IMR-90 (cell line): ENCODE measurements at regions not wholly inside any gene's neighbourhood (a gene's known extent, or its start where the extent isn't known, plus 50 kb on each side); places are given as distances from the start of the nearest gene placed in this dataset.
A peak's percentile ranks its signal among the peaks of the same experiment; 100 is the strongest.

Source experiments
- ATAC-seq: fragments of 200-7000 bp; cut with Tn5 transposase; 2 replicates; pipeline ENCODE4 v1.9.1; 2020; ENCODE audit warnings: low read depth, mild to moderate bottlenecking, moderate library complexity
- BruUV-seq: library from RNA; stranded (reverse); fragments of 400-500 nt; replicated peaks from 2 replicates; lab custom pipeline; 2021; lab: Mats Ljungman, UMichigan
- CTCF ChIA-PET: fragments of 300-600 bp; formaldehyde crosslinking; extraction: SDS; loops from one replicate; lab custom pipeline; 2021; ENCODE audit warnings: antibody characterized with exemption; lab: Yijun Ruan, JAX
- POLR2A ChIA-PET: fragments of 300-600 bp; sonication (Branson Sonifier 250); formaldehyde crosslinking; loops from one replicate; lab custom pipeline; 2022; ENCODE audit warnings: antibody characterized with exemption; ENCODE audit not compliant: unreplicated experiment; lab: Charles Lee
- DNase-seq: peaks from one replicate; pipeline ENCODE4 v3.0.0; 2013
- H2AFZ ChIP-seq: replicated peaks from 2 replicates; pipeline ENCODE3; 2013; ENCODE audit warnings: low read length, mild to moderate bottlenecking; ENCODE audit not compliant: poor library complexity
- H2AK5ac ChIP-seq: 2 replicates; pipeline ENCODE4 v1.6.1; 2013; ENCODE audit warnings: low read depth, low read length, inconsistent platforms
- H2AK9ac ChIP-seq: replicated peaks from 2 replicates; pipeline ENCODE3; 2013; ENCODE audit warnings: mild to moderate bottlenecking, low read depth, low read length, moderate library complexity; ENCODE audit not compliant: poor library complexity
- H2BK120ac ChIP-seq: 2 replicates; pipeline ENCODE4 v1.6.1; 2013; ENCODE audit warnings: low read depth, low read length, inconsistent platforms
- H2BK15ac ChIP-seq: 3 replicates; pipeline ENCODE4 v1.6.1; 2013; ENCODE audit warnings: low read depth, low read length, inconsistent platforms
- H2BK20ac ChIP-seq: 2 replicates; pipeline ENCODE4 v1.6.1; 2013; ENCODE audit warnings: low read depth, mild to moderate bottlenecking, inconsistent platforms, low read length, moderate library complexity
- H2BK5ac ChIP-seq: 2 replicates; pipeline ENCODE4 v1.6.1; 2013; ENCODE audit warnings: mild to moderate bottlenecking, low read depth, low read length, inconsistent platforms; ENCODE audit not compliant: poor library complexity, severe bottlenecking
- H3K14ac ChIP-seq: replicated peaks from 2 replicates; pipeline ENCODE4 v1.6.1; 2013; ENCODE audit warnings: low read depth, low read length, inconsistent platforms
- H3K18ac ChIP-seq: 2 replicates; pipeline ENCODE4 v1.6.1; 2013; ENCODE audit warnings: low read depth, low read length, control low read depth
- H3K23ac ChIP-seq: 2 replicates; pipeline ENCODE4 v1.6.1; 2013; ENCODE audit warnings: low read depth, low read length, inconsistent platforms
- H3K27ac ChIP-seq: 2 replicates; pipeline ENCODE4 v1.5.1; 2013; ENCODE audit warnings: mild to moderate bottlenecking, control low read depth, low read length; ENCODE audit not compliant: insufficient read depth
- H3K27me3 ChIP-seq: 2 replicates; pipeline ENCODE4 v1.6.1; 2013; ENCODE audit warnings: low read length; ENCODE audit not compliant: control insufficient read depth, insufficient read depth
- H3K36me3 ChIP-seq: 2 replicates; pipeline ENCODE4 v1.6.1; 2013; ENCODE audit warnings: low read length, mixed read lengths; ENCODE audit not compliant: control insufficient read depth, insufficient read depth
- H3K4ac ChIP-seq: 2 replicates; pipeline ENCODE4 v1.6.1; 2013; ENCODE audit warnings: low read depth, low read length, inconsistent platforms
- H3K4me1 ChIP-seq: 2 replicates; pipeline ENCODE4 v1.6.1; 2013; ENCODE audit warnings: low read length, mixed read lengths; ENCODE audit not compliant: control insufficient read depth, insufficient read depth
- H3K4me2 ChIP-seq: 2 replicates; pipeline ENCODE4 v1.6.1; 2013; ENCODE audit warnings: low read depth, mild to moderate bottlenecking, control low read depth, low read length, moderate library complexity
- H3K4me3 ChIP-seq: 2 replicates; pipeline ENCODE4 v1.5.1; 2013; ENCODE audit warnings: low read depth, mild to moderate bottlenecking, control low read depth, low read length, moderate library complexity; ENCODE audit not compliant: insufficient read depth
- H3K56ac ChIP-seq: 2 replicates; pipeline ENCODE4 v1.6.1; 2013; ENCODE audit warnings: low read length, inconsistent platforms; ENCODE audit not compliant: insufficient read depth; ENCODE audit errors: extremely low read depth
- H3K79me1 ChIP-seq, 2 experiments: 2 replicates each; pipeline ENCODE4 v1.6.1; 2013; ENCODE audit warnings: low read length in 2 of 2, inconsistent platforms in 1 of 2, low read depth in 1 of 2
- H3K9ac ChIP-seq: 2 replicates; pipeline ENCODE4 v1.6.1; 2013; ENCODE audit warnings: low read depth, low read length, control low read depth
- H3K9me1 ChIP-seq: 2 replicates; pipeline ENCODE4 v1.6.1; 2013; ENCODE audit warnings: low read length, inconsistent platforms; ENCODE audit not compliant: insufficient read depth
- H3K9me3 ChIP-seq: 2 replicates; pipeline ENCODE4 v1.6.1; 2013; ENCODE audit warnings: low read length; ENCODE audit not compliant: control insufficient read depth, insufficient read depth
- H4K20me1 ChIP-seq: 2 replicates; pipeline ENCODE4 v1.6.1; 2013; ENCODE audit warnings: low read length, inconsistent platforms; ENCODE audit not compliant: insufficient read depth
- H4K5ac ChIP-seq: 2 replicates; pipeline ENCODE4 v1.6.1; 2013; ENCODE audit warnings: mild to moderate bottlenecking, low read depth, low read length, control low read depth
- H4K8ac ChIP-seq, 2 experiments: 2 replicates each; pipeline ENCODE4 v1.6.1; 2013; ENCODE audit warnings: low read depth in 2 of 2, low read length in 2 of 2, control low read depth in 1 of 2, inconsistent platforms in 1 of 2
- H4K91ac ChIP-seq: 2 replicates; pipeline ENCODE4 v1.6.1; 2013; ENCODE audit warnings: low read depth, low read length, inconsistent platforms; ENCODE audit not compliant: insufficient read depth
- BHLHE40 ChIP-seq: fragments of 150-350 bp; IDR thresholded peaks from 2 replicates; pipeline ENCODE4 v1.6.1; 2016; ENCODE audit warnings: mild to moderate bottlenecking, low read depth, low read length
- CEBPB ChIP-seq: IDR thresholded peaks from 2 replicates; pipeline ENCODE4 v1.6.1; 2012; ENCODE audit warnings: low read depth, low read length, improper control_type of control experiment
- CHD1 ChIP-seq: IDR thresholded peaks from 2 replicates; pipeline ENCODE4 v1.6.1; 2012; ENCODE audit warnings: low read depth, low read length, improper control_type of control experiment
- CTCF ChIP-seq: conservative IDR thresholded peaks from 2 replicates; pipeline ENCODE4 v1.5.1; 2012; ENCODE audit warnings: mild to moderate bottlenecking, low read depth, low read length, improper control_type of control experiment
- ELK1 ChIP-seq: fragments of 150-350 bp; IDR thresholded peaks from 2 replicates; pipeline ENCODE4 v1.6.1; 2016; ENCODE audit warnings: low read depth, mild to moderate bottlenecking, low read length, moderate library complexity, borderline replicate concordance
- FOS ChIP-seq: fragments of 150-350 bp; IDR thresholded peaks from 2 replicates; pipeline ENCODE4 v1.6.1; 2016; ENCODE audit warnings: low read depth, low read length
- MAFK ChIP-seq: IDR thresholded peaks from 2 replicates; pipeline ENCODE4 v1.6.1; 2012; ENCODE audit warnings: low read depth, low read length, improper control_type of control experiment
- MAZ ChIP-seq: IDR thresholded peaks from 2 replicates; pipeline ENCODE4 v1.6.1; 2012; ENCODE audit warnings: low read depth, mild to moderate bottlenecking, low read length, improper control_type of control experiment, moderate library complexity, borderline replicate concordance
- MXI1 ChIP-seq: IDR thresholded peaks from 2 replicates; pipeline ENCODE4 v1.6.1; 2012; ENCODE audit warnings: low read depth, mild to moderate bottlenecking, low read length, moderate library complexity, borderline replicate concordance
- NFE2L2 ChIP-seq: fragments of 150-350 bp; IDR thresholded peaks from 2 replicates; pipeline ENCODE4 v1.6.1; 2016; ENCODE audit warnings: low read depth, mild to moderate bottlenecking, low read length
- POLR2A ChIP-seq: IDR thresholded peaks from 2 replicates; pipeline ENCODE4 v1.6.1; 2012; ENCODE audit warnings: mild to moderate bottlenecking, low read depth, low read length
- RAD21 ChIP-seq: IDR thresholded peaks from 2 replicates; pipeline ENCODE4 v1.6.1; 2012; ENCODE audit warnings: low read length, improper control_type of control experiment
- RCOR1 ChIP-seq: IDR thresholded peaks from 2 replicates; pipeline ENCODE4 v1.6.1; 2012; ENCODE audit warnings: mild to moderate bottlenecking, low read length, improper control_type of control experiment; ENCODE audit not compliant: insufficient replicate concordance
- RFX5 ChIP-seq: IDR thresholded peaks from 2 replicates; pipeline ENCODE4 v1.8.0; 2012; ENCODE audit warnings: low read depth, mild to moderate bottlenecking, low read length, moderate library complexity
- SMC3 ChIP-seq: fragments of 150-350 bp; IDR thresholded peaks from 2 replicates; pipeline ENCODE4 v1.6.1; 2016; ENCODE audit warnings: low read depth, mild to moderate bottlenecking, antibody characterized with exemption, low read length, moderate library complexity
- USF2 ChIP-seq: fragments of 150-350 bp; IDR thresholded peaks from 2 replicates; pipeline ENCODE4 v1.6.1; 2017; ENCODE audit warnings: mild to moderate bottlenecking, antibody characterized with exemption, low read length, low read depth
- WGBS, 2 experiments: methylation state at CpG; one replicate each; pipeline versions ENCODE4 v1.1.5 to v1.1.7; 2013; ENCODE audit warnings: missing lambda C conversion rate in 2 of 2; ENCODE audit not compliant: insufficient read length in 1 of 2; ENCODE audit errors: extremely low coverage in 2 of 2; 5-methylcytosine and 5-hydroxymethylcytosine counted together
- dilution Hi-C: fragments of 300-500 bp; cut with HindIII; formaldehyde crosslinking; loops from one replicate; pipeline ENCODE4 v1.14.3; 2018; ENCODE audit warnings: low sequenced_read_pairs; ENCODE audit not compliant: unreplicated experiment
- in situ Hi-C: fragments of 300-500 bp; cut with MboI; formaldehyde crosslinking; loops from 3 replicates; pipeline ENCODE4 v1.14.3; 2019; ENCODE audit warnings: low sequenced_read_pairs, inconsistent platforms, mixed read lengths
- intact Hi-C: fragments of 100-400 bp; cut with micrococcal nuclease; formaldehyde crosslinking; loops from 2 replicates; pipeline ENCODE4 v1.10.0; 2022

- no peak overlapping the region for H3K9ac ChIP-seq
- no peak overlapping the region for H2AK5ac ChIP-seq
- no peaks in the 10 kb centered on the region for H3K27me3 ChIP-seq
- ATAC-seq (no peak), DNase-seq (no peak)
- no peaks in the 10 kb centered on the region for H4K20me1 ChIP-seq
- no peak overlapping the region for H3K4me2 ChIP-seq
- WGBS, 2 experiments = no CpG with 5 or more reads among the region's 9 CpGs
- BruUV-seq = no TSS peak
- H3K18ac ChIP-seq = no peak overlapping the region
- no peak overlapping the region for H2BK15ac ChIP-seq
- H2BK5ac ChIP-seq = no peak overlapping the region
- H4K5ac ChIP-seq = no peak overlapping the region
- H4K8ac ChIP-seq = no peak overlapping the region
- peak overlapping the region; percentile 51 for H2AFZ ChIP-seq
- H3K9me3 ChIP-seq = peaks cover 35% of the 10 kb centered on the region
- H3K4me1 ChIP-seq = no peaks in the 10 kb centered on the region
- no peak overlapping the region for H3K23ac ChIP-seq
- H3K79me1 ChIP-seq = no peaks in the 10 kb centered on the region
- no peaks in the 10 kb centered on the region for H3K36me3 ChIP-seq
- H2BK120ac ChIP-seq = no peak overlapping the region
- dilution Hi-C loops = no loop called here
- H2BK20ac ChIP-seq = no peak overlapping the region
- CTCF ChIA-PET = interaction anchor here (0.6 kb wide), 1 partner anchor 21 kb away, joined by 6 read pairs; no protein-coding TSS in a partner anchor
- no peak overlapping the region for H3K4me3 ChIP-seq
- H3K14ac ChIP-seq = no peak overlapping the region
- no peak overlapping the region for H3K27ac ChIP-seq
- TF ChIP-seq MAFK = no peak
- no peak for TF ChIP-seq POLR2A
- TF ChIP-seq MXI1 = no peak
- no peak for TF ChIP-seq RAD21
- no peak for TF ChIP-seq ELK1
- no peak for TF ChIP-seq SMC3
- TF ChIP-seq CEBPB = no peak
- no peak for TF ChIP-seq FOS
- TF ChIP-seq CTCF = no peak
- no peak for TF ChIP-seq RFX5
- no peak for TF ChIP-seq BHLHE40
- no peak for TF ChIP-seq NFE2L2
- TF ChIP-seq RCOR1 = no peak
- no peak for TF ChIP-seq CHD1
- no peak for TF ChIP-seq MAZ
- no peak for TF ChIP-seq USF2
- no peak overlapping the region for H3K4ac ChIP-seq
- no peak overlapping the region for H3K56ac ChIP-seq
- no peaks in the 10 kb centered on the region for H3K9me1 ChIP-seq
- intact Hi-C loops = no loop called here
- no peak overlapping the region for H4K91ac ChIP-seq
- in situ Hi-C loops = no loop called here
- no peak overlapping the region for H2AK9ac ChIP-seq
- POLR2A ChIA-PET = no interaction called here
Measured at GRCh38 chr2:385061-385460, 97.2 kb upstream of the ALKAL2 start.
